SK-N-MC (cell line): ENCODE measurements at regions not wholly inside any gene's neighbourhood (a gene's known extent, or its start where the extent isn't known, plus 50 kb on each side); places are given as distances from the start of the nearest gene placed in this dataset.

Experiments
- EZH2 ChIP-seq: fragments of 200-600 bp; sonication (generic); IDR thresholded peaks from one replicate; pipeline ENCODE4 v1.6.1; 2017; ENCODE audit warnings: antibody characterized with exemption
- FOXP2 ChIP-seq: optimal IDR thresholded peaks from 2 replicates; pipeline ENCODE3; 2011; ENCODE audit warnings: mild to moderate bottlenecking, moderate library complexity; ENCODE audit not compliant: insufficient read depth; ENCODE audit errors: extremely low read length, control extremely low read depth
- POLR2AphosphoS5 ChIP-seq: IDR thresholded peaks from 2 replicates; pipeline ENCODE4 v1.6.1; 2012; ENCODE audit warnings: mild to moderate bottlenecking, low read depth, low read length, borderline replicate concordance

DNA sequence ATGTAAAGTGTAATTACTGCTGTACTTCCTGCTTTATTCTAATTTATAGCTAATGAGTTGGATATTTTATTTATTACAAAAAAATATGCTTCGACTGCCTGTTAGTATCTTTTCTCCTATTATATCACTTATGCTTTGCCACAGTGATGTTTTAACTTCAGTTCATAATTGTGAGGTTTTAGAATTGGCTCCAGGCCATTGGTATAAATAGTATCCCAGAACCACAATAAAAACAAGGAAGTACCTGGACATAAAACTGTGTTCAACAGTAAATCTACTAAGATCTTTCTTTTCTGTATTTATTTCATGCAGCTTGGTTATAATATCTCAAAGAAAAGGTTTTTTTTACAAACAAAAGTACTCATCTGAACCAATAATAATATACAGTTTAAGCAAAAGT, 354.3 kb upstream of the CDH9 start:
- TF ChIP-seq EZH2 (no peak), POLR2AphosphoS5 (no peak), FOXP2 (no peak)
